ENCODE measurements at regions not wholly inside any gene's neighbourhood (a gene's known extent, or its start where the extent isn't known, plus 50 kb on each side); places are given as distances from the start of the nearest gene placed in this dataset.

DNA sequence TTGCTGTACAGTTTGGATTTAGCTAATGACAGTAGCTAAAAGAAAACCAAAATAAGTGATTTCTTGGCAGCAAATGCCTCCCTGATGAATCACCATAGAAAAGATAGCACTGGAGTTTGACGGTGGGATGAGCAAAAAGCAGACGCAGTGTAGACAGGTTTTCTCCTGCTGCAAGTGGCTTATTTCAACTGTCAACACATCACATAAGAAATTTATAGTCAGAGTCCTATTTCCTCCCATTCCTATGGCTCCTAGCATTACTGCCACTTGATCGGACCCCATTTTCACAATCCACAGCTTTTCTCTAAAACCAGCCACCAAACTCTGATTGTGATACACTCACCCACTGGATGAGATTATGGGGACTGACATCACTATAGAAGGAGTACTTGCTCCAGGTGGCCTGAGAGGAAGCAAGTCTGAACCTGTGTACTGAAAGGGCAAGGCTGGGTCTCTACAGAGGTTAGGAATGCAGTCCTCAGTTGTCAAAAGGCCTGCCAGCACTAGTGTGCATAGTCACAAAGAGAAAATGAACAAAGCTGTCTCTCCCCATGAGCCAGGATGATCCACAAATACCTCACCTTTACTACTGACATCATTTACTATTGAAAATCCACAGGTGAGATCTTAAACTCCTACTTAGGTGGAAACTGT is 359.8 kb downstream of the LTN1 start:
- TF ChIP-seq NFRKB (IDR thresholded peaks at IDR 0.05) (no peak), BHLHE40 (IDR thresholded peaks at IDR 0.05; ENCODE audit: borderline replicate concordance) (no peak), TARDBP (IDR thresholded peaks at IDR 0.05) (no peak), FOXK2 (IDR thresholded peaks at IDR 0.05) (no peak), HDGF (IDR thresholded peaks at IDR 0.05; ENCODE audit: borderline replicate concordance) (no peak), ELF4 (IDR thresholded peaks at IDR 0.05) (no peak), ARNT (IDR thresholded peaks at IDR 0.05) (no peak), FOXA1 (IDR thresholded peaks at IDR 0.05) (no peak), SUZ12 (IDR thresholded peaks at IDR 0.05) (no peak), SP1 (IDR thresholded peaks at IDR 0.05) (no peak), LEF1 (IDR thresholded peaks at IDR 0.05; ENCODE audit: borderline replicate concordance) (no peak)

All from HEK293T (cell line).